Smooth muscle cell (in vitro differentiated cells): ENCODE measurements at regions not wholly inside any gene's neighbourhood (a gene's known extent, or its start where the extent isn't known, plus 50 kb on each side); places are given as distances from the start of the nearest gene placed in this dataset.

Source experiments
- DNase-seq: peaks from one replicate; lab custom pipeline; 2025; ENCODE audit not compliant: unreplicated experiment; lab: John Stamatoyannopoulos, UW
- H2AFZ ChIP-seq: fragments of 200-600 bp; sonication (generic); 2 replicates; pipeline ENCODE4 v1.6.0; 2016; ENCODE audit warnings: antibody characterized with exemption, low read depth, mild to moderate bottlenecking
- H3F3A ChIP-seq: fragments of 200-600 bp; sonication (generic); 2 replicates; pipeline ENCODE4 v1.6.0; 2017; ENCODE audit warnings: antibody characterized with exemption, low read depth
- H3K27ac ChIP-seq: fragments of 200-600 bp; sonication (generic); 2 replicates; pipeline ENCODE4 v1.5.1; 2016; ENCODE audit warnings: low read depth, mild to moderate bottlenecking
- H3K27me3 ChIP-seq: fragments of 200-600 bp; sonication (generic); 2 replicates; pipeline ENCODE4 v1.6.1; 2016; ENCODE audit warnings: low read depth, mild to moderate bottlenecking
- H3K36me3 ChIP-seq: fragments of 200-600 bp; sonication (generic); 2 replicates; pipeline ENCODE4 v1.5.1; 2016; ENCODE audit warnings: low read depth
- H3K4me1 ChIP-seq: fragments of 200-600 bp; sonication (generic); 2 replicates; pipeline ENCODE4 v1.5.1; 2016; ENCODE audit warnings: low read depth
- H3K4me2 ChIP-seq: fragments of 200-600 bp; sonication (generic); 2 replicates; pipeline ENCODE4 v1.6.0; 2016; ENCODE audit warnings: mild to moderate bottlenecking
- H3K4me3 ChIP-seq: fragments of 200-600 bp; sonication (generic); 2 replicates; pipeline ENCODE4 v1.5.1; 2016; ENCODE audit warnings: mild to moderate bottlenecking
- H3K79me2 ChIP-seq: fragments of 200-600 bp; sonication (generic); 2 replicates; pipeline ENCODE4 v1.6.0; 2016; ENCODE audit warnings: low read depth, mild to moderate bottlenecking
- H3K9ac ChIP-seq: fragments of 200-600 bp; sonication (generic); 2 replicates; pipeline ENCODE4 v1.6.0; 2016; ENCODE audit warnings: low read depth
- H3K9me3 ChIP-seq: fragments of 200-600 bp; sonication (generic); replicated peaks from 2 replicates; pipeline ENCODE4 v1.5.1; 2016; ENCODE audit warnings: low read depth
- H4K20me1 ChIP-seq: fragments of 200-600 bp; sonication (generic); 2 replicates; pipeline ENCODE4 v1.6.0; 2016; ENCODE audit warnings: low read depth
- CTCF ChIP-seq: fragments of 200-600 bp; sonication (generic); IDR thresholded peaks from 2 replicates; pipeline ENCODE4 v1.5.1; 2017; ENCODE audit warnings: borderline replicate concordance, mild to moderate bottlenecking, antibody characterized with exemption; ENCODE audit not compliant: insufficient read depth, poor library complexity, severe bottlenecking
- WGBS: methylation state at CpG from one replicate; pipeline ENCODE4 v1.1.7; 2016; ENCODE audit warnings: low lambda C conversion rate; 5-methylcytosine and 5-hydroxymethylcytosine counted together

GRCh38 chr6:95681736-95682135 is 104.4 kb downstream of the MANEA start:
- no peak for DNase-seq
- H3K4me2 ChIP-seq, result no peak overlapping the region
- H3K4me1 ChIP-seq, result no peaks in the 10 kb centered on the region
- no peaks in the 10 kb centered on the region for H3K9me3 ChIP-seq
- H4K20me1 ChIP-seq, result no peaks in the 10 kb centered on the region
- no peak overlapping the region for H3K4me3 ChIP-seq
- H3F3A ChIP-seq, result no peaks in the 10 kb centered on the region
- TF ChIP-seq CTCF, result no peak
- H3K36me3 ChIP-seq, result no peaks in the 10 kb centered on the region
- H3K27ac ChIP-seq, result no peak overlapping the region
- no peaks in the 10 kb centered on the region for H3K79me2 ChIP-seq
- no peaks in the 10 kb centered on the region for H3K27me3 ChIP-seq
- 75% methylated on average over 2 of the region's 2 CpGs for WGBS
- H3K9ac ChIP-seq, result no peak overlapping the region
- no peak overlapping the region for H2AFZ ChIP-seq

- 77% methylated on average over 1 of the region's 1 CpG for WGBS
- H3K4me2 ChIP-seq, result no peak overlapping the region
- no peak overlapping the region for H3K9ac ChIP-seq
- no peaks in the 10 kb centered on the region for H4K20me1 ChIP-seq
- H3K36me3 ChIP-seq, result no peaks in the 10 kb centered on the region
- H3K4me3 ChIP-seq, result no peak overlapping the region
- H3K79me2 ChIP-seq, result no peaks in the 10 kb centered on the region
- H3F3A ChIP-seq, result no peaks in the 10 kb centered on the region
- H3K27ac ChIP-seq, result no peak overlapping the region
- DNase-seq, result no peak
- no peak overlapping the region for H2AFZ ChIP-seq
- H3K9me3 ChIP-seq, result no peaks in the 10 kb centered on the region
- TF ChIP-seq CTCF, result no peak
- H3K27me3 ChIP-seq, result no peaks in the 10 kb centered on the region
- H3K4me1 ChIP-seq, result no peaks in the 10 kb centered on the region
Measured at GRCh38 chr6:95682476-95682875, 105.1 kb downstream of the MANEA start.

- Histone ChIP-seq H3K9me3 (no peaks in the 10 kb centered on the region), H3K36me3 (no peaks in the 10 kb centered on the region)
- TF ChIP-seq CTCF, result no peak
Measured at GRCh38 chr6:95685822-95686221, 108.5 kb downstream of the MANEA start.

GRCh38 chr6:95686272-95686671 is 108.9 kb downstream of the MANEA start:
- Histone ChIP-seq H3F3A (no peaks in the 10 kb centered on the region), H3K4me3 (no peak overlapping the region), H2AFZ (no peak overlapping the region), H3K36me3 (no peaks in the 10 kb centered on the region), H3K27ac (no peak overlapping the region), H3K4me2 (no peak overlapping the region), H3K9ac (no peak overlapping the region), H4K20me1 (no peaks in the 10 kb centered on the region), H3K79me2 (no peaks in the 10 kb centered on the region), H3K4me1 (no peaks in the 10 kb centered on the region), H3K27me3 (no peaks in the 10 kb centered on the region), H3K9me3 (no peaks in the 10 kb centered on the region)
- WGBS, result 56% methylated on average over 3 of the region's 3 CpGs
- no peak for DNase-seq
- no peak for TF ChIP-seq CTCF

More at GRCh38 chr6:95685822-95686221, 108.5 kb downstream of the MANEA start:
- 43% methylated on average over 3 of the region's 3 CpGs for WGBS
- Histone ChIP-seq H3K9ac (no peak overlapping the region), H3K27ac (no peak overlapping the region), H3K4me1 (no peaks in the 10 kb centered on the region), H3F3A (no peaks in the 10 kb centered on the region), H3K79me2 (no peaks in the 10 kb centered on the region), H3K4me2 (no peak overlapping the region), H4K20me1 (no peaks in the 10 kb centered on the region), H2AFZ (no peak overlapping the region), H3K4me3 (no peak overlapping the region), H3K27me3 (no peaks in the 10 kb centered on the region)
- no peak for DNase-seq
